Activated CD8-positive, alpha-beta T cell treated with anti-CD3 and anti-CD28 coated beads for 36 hours (primary cell): ENCODE measurements at regions not wholly inside any gene's neighbourhood (a gene's known extent, or its start where the extent isn't known, plus 50 kb on each side); places are given as distances from the start of the nearest gene placed in this dataset.

Experiments
- ATAC-seq: fragments of 200-7000 bp; cut with Tn5 transposase; one replicate; pipeline ENCODE4 v1.10.0; 2021; ENCODE audit warnings: mild to moderate bottlenecking, moderate library complexity
- CTCF ChIA-PET: fragments of 350-600 bp; sonication (Branson Sonifier 250); formaldehyde crosslinking; loops from one replicate; lab custom pipeline; 2021; ENCODE audit warnings: antibody characterized with exemption; lab: Charles Lee
- POLR2A ChIA-PET: fragments of 350-600 bp; sonication (Branson Sonifier 250); formaldehyde crosslinking; loops from one replicate; lab custom pipeline; 2021; ENCODE audit warnings: antibody characterized with exemption; lab: Charles Lee
- DNase-seq: peaks from one replicate; pipeline ENCODE4 v3.0.0-alpha.2; 2020
- H3K27ac Mint-ChIP-seq: one replicate; pipeline ENCODE4 v1.8.0; 2021; ENCODE audit warnings: mild to moderate bottlenecking, mixed read lengths
- H3K27me3 Mint-ChIP-seq: one replicate; pipeline ENCODE4 v1.8.0; 2021; ENCODE audit warnings: mixed read lengths
- H3K36me3 Mint-ChIP-seq: one replicate; pipeline ENCODE4 v1.8.0; 2021; ENCODE audit warnings: low read depth, mixed read lengths
- H3K4me1 Mint-ChIP-seq: one replicate; pipeline ENCODE4 v1.8.0; 2021; ENCODE audit warnings: low read depth, mixed read lengths
- H3K4me3 Mint-ChIP-seq: one replicate; pipeline ENCODE4 v1.8.0; 2021; ENCODE audit warnings: mild to moderate bottlenecking, moderate library complexity, mixed read lengths
- H3K9me3 Mint-ChIP-seq: one replicate; pipeline ENCODE4 v1.8.0; 2021; ENCODE audit warnings: mixed read lengths
- CTCF ChIP-seq: fragments of 200-600 bp; IDR thresholded peaks from one replicate; pipeline ENCODE4 v1.8.0; 2022; ENCODE audit warnings: antibody characterized with exemption, mild to moderate bottlenecking
- intact Hi-C: fragments of 100-400 bp; cut with micrococcal nuclease; formaldehyde crosslinking; loops from one replicate; pipeline ENCODE4 v1.10.0; 2022

GRCh38 chrX:107566604-107567262 lies 61.6 kb upstream of the PRPS1 start:
- Mint-ChIP-seq H3K36me3 (no peaks in the 10 kb centered on the region), H3K27ac (no peak overlapping the region), H3K27me3 (no peaks in the 10 kb centered on the region), H3K9me3 (no peaks in the 10 kb centered on the region), H3K4me3 (no peak overlapping the region), H3K4me1 (no peaks in the 10 kb centered on the region)
- ChIA-PET POLR2A (no interaction called here), CTCF (no interaction called here)
- DNase-seq (no peak), ATAC-seq (no peak)
- intact Hi-C loops, result no loop called here
- no peak for TF ChIP-seq CTCF

- H3K27me3 Mint-ChIP-seq, result no peaks in the 10 kb centered on the region
- DNase-seq (no peak), ATAC-seq (no peak)
- H3K4me1 Mint-ChIP-seq, result no peaks in the 10 kb centered on the region
- H3K9me3 Mint-ChIP-seq, result no peaks in the 10 kb centered on the region
- no peak overlapping the region for H3K4me3 Mint-ChIP-seq
- POLR2A ChIA-PET, result no interaction called here
- TF ChIP-seq CTCF, result no peak
- H3K36me3 Mint-ChIP-seq, result no peaks in the 10 kb centered on the region
- CTCF ChIA-PET, result no interaction called here
- H3K27ac Mint-ChIP-seq, result no peak overlapping the region
- intact Hi-C loops, result no loop called here
Observed at GRCh38 chrX:107567370-107567769, 60.9 kb upstream of the PRPS1 start.

GRCh38 chrX:107571296-107571998 lies 56.9 kb upstream of the PRPS1 start:
- H3K36me3 Mint-ChIP-seq, result no peaks in the 10 kb centered on the region
- no peak for ATAC-seq
- DNase-seq, result peak; percentile 4
- H3K27me3 Mint-ChIP-seq, result no peaks in the 10 kb centered on the region
- H3K9me3 Mint-ChIP-seq, result no peaks in the 10 kb centered on the region
- POLR2A ChIA-PET, result no interaction called here
- H3K4me1 Mint-ChIP-seq, result no peaks in the 10 kb centered on the region
- no peak overlapping the region for H3K4me3 Mint-ChIP-seq
- TF ChIP-seq CTCF, result no peak
- intact Hi-C loops, result no loop called here
- no peak overlapping the region for H3K27ac Mint-ChIP-seq
- CTCF ChIA-PET, result no interaction called here

- ChIA-PET CTCF (no interaction called here), POLR2A (no interaction called here)
- no peak for DNase-seq
- Mint-ChIP-seq H3K4me3 (no peak overlapping the region), H3K4me1 (peaks cover 4% of the 10 kb centered on the region), H3K9me3 (no peaks in the 10 kb centered on the region), H3K27ac (no peak overlapping the region), H3K27me3 (no peaks in the 10 kb centered on the region), H3K36me3 (no peaks in the 10 kb centered on the region)
- no peak for TF ChIP-seq CTCF
- no peak for ATAC-seq
- intact Hi-C loops, result no loop called here
Observed at GRCh38 chrX:107573016-107573415, 55.3 kb upstream of the PRPS1 start.

GRCh38 chrX:107574054-107574683 lies 54.1 kb upstream of the PRPS1 start:
- TF ChIP-seq CTCF, result no peak
- ChIA-PET CTCF (no interaction called here), POLR2A (no interaction called here)
- Mint-ChIP-seq H3K27ac (no peak overlapping the region), H3K9me3 (no peaks in the 10 kb centered on the region), H3K36me3 (no peaks in the 10 kb centered on the region), H3K4me1 (peaks cover 4% of the 10 kb centered on the region), H3K4me3 (no peak overlapping the region), H3K27me3 (no peaks in the 10 kb centered on the region)
- intact Hi-C loops, result no loop called here
- no peak for DNase-seq
- no peak for ATAC-seq
